Keratinocyte (primary cell): ENCODE measurements at regions not wholly inside any gene's neighbourhood (a gene's known extent, or its start where the extent isn't known, plus 50 kb on each side); places are given as distances from the start of the nearest gene placed in this dataset.

ENCODE experiments used
- DNase-seq: peaks from one replicate; pipeline ENCODE4 v3.0.0-alpha.2; 2011; ENCODE audit warnings: low read depth, missing footprints, low spot score
- FAIRE-seq: peaks from 2 replicates; lab custom pipeline; 2011; peaks lifted over from hg19 to GRCh38; lab: Jason Lieb, UNC
- H2AFZ ChIP-seq: 2 replicates; pipeline ENCODE4 v1.6.0; 2012; ENCODE audit warnings: low read length, control low read depth, inconsistent platforms; ENCODE audit not compliant: control insufficient read depth
- H3K27ac ChIP-seq: 2 replicates; pipeline ENCODE4 v1.5.1; 2011; ENCODE audit warnings: low read length; ENCODE audit not compliant: control insufficient read depth, insufficient read depth
- H3K27me3 ChIP-seq: 3 replicates; pipeline ENCODE4 v1.6.0; 2011; ENCODE audit warnings: low read length; ENCODE audit not compliant: control insufficient read depth, insufficient read depth; ENCODE audit errors: extremely low read depth
- H3K36me3 ChIP-seq, 2 experiments: 2 replicates in 1 of 2; 3 replicates in 1 of 2; pipeline ENCODE4 v1.5.1; 2011; ENCODE audit warnings: low read length in 2 of 2, mild to moderate bottlenecking in 1 of 2; ENCODE audit not compliant: control insufficient read depth in 2 of 2, insufficient read depth in 2 of 2; ENCODE audit errors: extremely low read depth in 1 of 2
- H3K4me1 ChIP-seq: 3 replicates; pipeline ENCODE4 v1.5.1; 2011; ENCODE audit warnings: low read length; ENCODE audit not compliant: control insufficient read depth, insufficient read depth; ENCODE audit errors: extremely low read depth
- H3K4me2 ChIP-seq: 3 replicates; pipeline ENCODE4 v1.6.0; 2011; ENCODE audit warnings: low read depth, low read length; ENCODE audit not compliant: control insufficient read depth, insufficient read depth; ENCODE audit errors: extremely low read depth
- H3K4me3 ChIP-seq, 3 experiments: fragments of 200-600 bp in 1 of 3; sonication (generic) in 1 of 3; 2 replicates in 2 of 3; 3 replicates in 1 of 3; pipeline ENCODE4 v1.5.1; 2011 to 2016; ENCODE audit warnings: low read length in 3 of 3, mild to moderate bottlenecking in 3 of 3, control low read depth in 2 of 3, inconsistent platforms in 1 of 3, low read depth in 1 of 3, mixed read lengths in 1 of 3, mixed run types in 1 of 3, moderate library complexity in 1 of 3; ENCODE audit not compliant: control insufficient read depth in 2 of 3, insufficient read depth in 2 of 3; ENCODE audit errors: extremely low read depth in 1 of 3
- H3K79me2 ChIP-seq: 2 replicates; pipeline ENCODE4 v1.6.0; 2012; ENCODE audit warnings: low read length; ENCODE audit not compliant: control insufficient read depth, insufficient read depth
- H3K9ac ChIP-seq: 3 replicates; pipeline ENCODE4 v1.6.0; 2011; ENCODE audit warnings: low read length; ENCODE audit not compliant: control insufficient read depth, insufficient read depth; ENCODE audit errors: extremely low read depth
- H3K9me1 ChIP-seq: 3 replicates; pipeline ENCODE4 v1.6.0; 2011; ENCODE audit warnings: low read length; ENCODE audit not compliant: control insufficient read depth, insufficient read depth; ENCODE audit errors: extremely low read depth
- H3K9me3 ChIP-seq: 2 replicates; pipeline ENCODE4 v1.5.1; 2012; ENCODE audit warnings: low read depth, low read length; ENCODE audit not compliant: control insufficient read depth
- H4K20me1 ChIP-seq: 3 replicates; pipeline ENCODE4 v1.6.0; 2011; ENCODE audit warnings: low read length; ENCODE audit not compliant: control insufficient read depth, insufficient read depth; ENCODE audit errors: extremely low read depth
- CTCF ChIP-seq, 3 experiments: IDR thresholded peaks in 1 of 3; conservative IDR thresholded peaks in 1 of 3; optimal IDR thresholded peaks in 1 of 3; 2 replicates in 2 of 3; 3 replicates in 1 of 3; pipeline versions ENCODE3 to v1.5.1; 2011; ENCODE audit warnings: low read length in 3 of 3, mild to moderate bottlenecking in 3 of 3, moderate library complexity in 2 of 3, control low read depth in 1 of 3, inconsistent platforms in 1 of 3; ENCODE audit not compliant: insufficient read depth in 2 of 3; ENCODE audit errors: extremely low read depth in 1 of 3
- EZH2 ChIP-seq: IDR thresholded peaks from one replicate; pipeline ENCODE4 v1.6.1; 2012; ENCODE audit warnings: inconsistent platforms, mild to moderate bottlenecking, low read length, moderate library complexity
- dilution Hi-C: fragments of 300-500 bp; cut with MboI; formaldehyde crosslinking; loops from one replicate; pipeline ENCODE4 v1.7.0; 2020; ENCODE audit warnings: low sequenced_read_pairs; ENCODE audit not compliant: extremely low pct_ligation_motif_present

GRCh38 chr20:19903168-19903811, 113.9 kb upstream of the NAA20 start:
- no peak for TF ChIP-seq CTCF (optimal IDR thresholded peaks at IDR 0.05 in 1 of 3, IDR thresholded peaks at IDR 0.05 in 1 of 3, conservative IDR thresholded peaks at IDR 0.05 in 1 of 3; ENCODE audit: extremely low read depth in 1 of 3, insufficient read depth in 2 of 3, low read length in 3 of 3)
- TF ChIP-seq EZH2, result no peak
- Histone ChIP-seq H3K4me3 (no peak overlapping the region), H3K27me3 (no peaks in the 10 kb centered on the region), H4K20me1 (no peaks in the 10 kb centered on the region), H3K79me2 (no peaks in the 10 kb centered on the region), H3K4me1 (peaks cover 6% of the 10 kb centered on the region), H3K27ac (no peak overlapping the region), H3K9ac (no peak overlapping the region), H2AFZ (no peak overlapping the region), H3K4me2 (no peak overlapping the region), H3K36me3 (no peaks in the 10 kb centered on the region), H3K9me1 (no peaks in the 10 kb centered on the region), H3K9me3 (peaks cover 2% of the 10 kb centered on the region)
- DNase-seq (no peak), FAIRE-seq (no peak)
- dilution Hi-C loops, result no loop called here

GRCh38 chr20:19907326-19908056, 109.7 kb upstream of the NAA20 start:
- H4K20me1 ChIP-seq, result no peaks in the 10 kb centered on the region
- no peak overlapping the region for H3K4me2 ChIP-seq
- H2AFZ ChIP-seq, result no peak overlapping the region
- DNase-seq (no peak), FAIRE-seq (no peak)
- H3K4me1 ChIP-seq, result no peaks in the 10 kb centered on the region
- TF ChIP-seq CTCF (optimal IDR thresholded peaks at IDR 0.05 in 1 of 3, IDR thresholded peaks at IDR 0.05 in 1 of 3, conservative IDR thresholded peaks at IDR 0.05 in 1 of 3; ENCODE audit: extremely low read depth in 1 of 3, insufficient read depth in 2 of 3, low read length in 3 of 3), result no peak
- TF ChIP-seq EZH2, result no peak
- no peaks in the 10 kb centered on the region for H3K36me3 ChIP-seq
- dilution Hi-C loops, result no loop called here
- no peaks in the 10 kb centered on the region for H3K79me2 ChIP-seq
- no peaks in the 10 kb centered on the region for H3K9me1 ChIP-seq
- H3K9ac ChIP-seq, result no peak overlapping the region
- no peak overlapping the region for H3K4me3 ChIP-seq
- H3K9me3 ChIP-seq, result no peaks in the 10 kb centered on the region
- no peak overlapping the region for H3K27ac ChIP-seq
- no peaks in the 10 kb centered on the region for H3K27me3 ChIP-seq
